ENCODE measurements at regions not wholly inside any gene's neighbourhood (a gene's known extent, or its start where the extent isn't known, plus 50 kb on each side); places are given as distances from the start of the nearest gene placed in this dataset.

DNA sequence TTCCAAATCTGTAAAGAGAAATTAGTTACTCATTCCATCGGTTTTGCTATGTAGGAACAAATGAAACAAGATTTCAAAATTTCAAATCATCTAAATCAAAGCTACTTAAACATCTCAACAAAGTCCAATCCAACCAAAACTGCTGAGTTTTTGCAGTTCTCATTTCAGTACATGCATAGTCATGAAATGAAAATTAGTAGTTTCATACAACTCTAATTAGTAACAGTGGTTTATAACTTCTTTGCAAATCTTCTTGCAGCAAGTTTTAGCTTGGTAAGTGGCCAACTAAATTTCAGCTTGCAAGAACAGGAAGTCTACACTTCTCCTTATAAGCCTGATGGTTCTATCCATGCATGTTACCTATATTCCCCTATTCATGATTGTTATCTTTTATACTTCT is 75.6 kb downstream of the SPRY2 start:
- no peak for DNase-seq
- H3K4me3 ChIP-seq = no peak overlapping the region

GRCh38 chr13:80263745-80264513 is 77.0 kb downstream of the SPRY2 start:
- Histone ChIP-seq H3K27ac (no peak overlapping the region), H3K4me1 (no peaks in the 10 kb centered on the region), H3K27me3 (no peaks in the 10 kb centered on the region), H3K36me3 (replicated peaks in 1 of 2; ENCODE audit: insufficient read depth in 1 of 2, low read depth in 2 of 2) (no peaks in the 10 kb centered on the region), H3K9me3 (peaks cover 0 to 6% (median 0%) of the 10 kb centered on the region in 3 donors), H3K4me3 (no peak overlapping the region)
- ATAC-seq (no peak), DNase-seq (no peak)
- 71 to 85% methylated on average over 5 of the region's 5 CpGs for WGBS, 2 donors
- intact Hi-C loops (cut with DNase I) = no loop called here
- TF ChIP-seq POLR2A (IDR thresholded peaks at IDR 0.05) = no peak
- TF ChIP-seq, protein P1, sequence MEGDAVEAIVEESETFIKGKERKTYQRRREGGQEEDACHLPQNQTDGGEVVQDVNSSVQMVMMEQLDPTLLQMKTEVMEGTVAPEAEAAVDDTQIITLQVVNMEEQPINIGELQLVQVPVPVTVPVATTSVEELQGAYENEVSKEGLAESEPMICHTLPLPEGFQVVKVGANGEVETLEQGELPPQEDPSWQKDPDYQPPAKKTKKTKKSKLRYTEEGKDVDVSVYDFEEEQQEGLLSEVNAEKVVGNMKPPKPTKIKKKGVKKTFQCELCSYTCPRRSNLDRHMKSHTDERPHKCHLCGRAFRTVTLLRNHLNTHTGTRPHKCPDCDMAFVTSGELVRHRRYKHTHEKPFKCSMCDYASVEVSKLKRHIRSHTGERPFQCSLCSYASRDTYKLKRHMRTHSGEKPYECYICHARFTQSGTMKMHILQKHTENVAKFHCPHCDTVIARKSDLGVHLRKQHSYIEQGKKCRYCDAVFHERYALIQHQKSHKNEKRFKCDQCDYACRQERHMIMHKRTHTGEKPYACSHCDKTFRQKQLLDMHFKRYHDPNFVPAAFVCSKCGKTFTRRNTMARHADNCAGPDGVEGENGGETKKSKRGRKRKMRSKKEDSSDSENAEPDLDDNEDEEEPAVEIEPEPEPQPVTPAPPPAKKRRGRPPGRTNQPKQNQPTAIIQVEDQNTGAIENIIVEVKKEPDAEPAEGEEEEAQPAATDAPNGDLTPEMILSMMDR (IDR thresholded peaks at IDR 0.05) = no peak

More for the DNA sequence above, 75.6 kb downstream of the SPRY2 start:
- TF ChIP-seq POLR2A (IDR thresholded peaks at IDR 0.05) = no peak
- TF ChIP-seq, protein P1 (IDR thresholded peaks at IDR 0.05) = no peak
- H3K27me3 ChIP-seq = no peaks in the 10 kb centered on the region
- no peak for ATAC-seq
- peaks cover 0 to 6% (median 0%) of the 10 kb centered on the region in 3 donors for H3K9me3 ChIP-seq
- 56 to 71% methylated on average over 1 of the region's 1 CpG for WGBS, 2 donors
- no peaks in the 10 kb centered on the region for H3K36me3 ChIP-seq (replicated peaks in 1 of 2; ENCODE audit: insufficient read depth in 1 of 2, low read depth in 2 of 2)
- H3K27ac ChIP-seq = no peak overlapping the region
- intact Hi-C loops (cut with DNase I) = no loop called here
- no peaks in the 10 kb centered on the region for H3K4me1 ChIP-seq

DNA sequence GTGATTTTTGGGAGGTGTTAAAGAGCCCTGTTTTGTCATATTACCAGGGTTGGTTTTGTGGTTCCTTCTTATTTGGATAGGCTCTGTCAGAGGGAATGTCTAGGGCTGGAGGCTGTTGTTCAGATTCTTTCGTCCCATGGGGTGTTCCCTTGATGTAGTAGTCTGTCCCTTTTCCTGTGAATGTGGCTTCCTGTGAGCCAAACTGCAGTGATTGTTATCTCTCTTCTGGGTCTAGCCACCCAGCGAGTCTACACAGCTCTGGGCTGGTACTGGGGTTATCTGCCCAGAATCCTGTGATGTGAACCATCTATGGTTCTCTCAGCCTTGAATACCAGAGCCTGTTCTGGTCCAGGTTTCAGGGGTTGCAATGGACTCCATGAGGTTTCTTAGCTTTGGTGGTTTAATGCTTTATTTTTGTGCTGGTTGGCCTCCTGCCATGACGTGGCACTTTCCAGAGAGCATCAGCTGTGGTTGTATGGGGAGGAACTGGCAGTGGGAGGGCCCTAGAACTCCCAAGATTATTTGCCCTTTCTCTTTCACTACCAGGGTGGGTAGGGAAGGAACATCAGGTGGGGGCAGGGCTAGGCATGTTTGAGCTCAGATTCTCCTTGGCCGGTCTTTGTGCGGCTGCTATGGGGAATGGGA is 78.8 kb downstream of the SPRY2 start:
- Histone ChIP-seq H3K9me3 (peaks cover 0 to 6% (median 0%) of the 10 kb centered on the region in 3 donors), H3K27me3 (no peaks in the 10 kb centered on the region), H3K4me3 (no peak overlapping the region), H3K4me1 (no peaks in the 10 kb centered on the region), H3K27ac (no peak overlapping the region), H3K36me3 (replicated peaks in 1 of 2; ENCODE audit: insufficient read depth in 1 of 2, low read depth in 2 of 2) (no peaks in the 10 kb centered on the region)
- no peak for ATAC-seq
- TF ChIP-seq, protein P1 (IDR thresholded peaks at IDR 0.05) = no peak
- TF ChIP-seq POLR2A (IDR thresholded peaks at IDR 0.05) = no peak
- 72 to 76% methylated on average over 3 to 5 of the region's 5 CpGs for WGBS, 2 donors
- DNase-seq = no peak
- intact Hi-C loops (cut with DNase I) = no loop called here

DNA sequence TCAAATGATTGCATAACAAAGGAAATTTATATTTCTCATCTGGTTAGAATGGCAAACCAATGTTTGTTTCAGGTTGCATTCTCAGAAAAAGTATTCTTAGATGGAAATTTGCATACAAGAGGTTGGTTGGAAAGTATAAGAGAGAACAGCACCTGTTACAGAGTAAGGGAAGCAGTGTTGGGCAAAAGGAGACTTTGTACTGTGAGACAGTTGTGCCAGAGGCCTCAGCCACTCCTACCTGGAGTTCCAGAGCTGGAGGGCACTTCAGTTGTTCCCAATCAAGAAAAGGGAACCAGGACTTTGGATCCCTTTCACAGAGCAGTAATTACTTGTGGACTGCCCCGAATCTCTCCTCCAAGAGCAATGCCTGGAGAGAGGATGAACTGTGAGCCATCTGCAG is 81.8 kb downstream of the SPRY2 start:
- no peaks in the 10 kb centered on the region for H3K27me3 ChIP-seq
- TF ChIP-seq POLR2A (IDR thresholded peaks at IDR 0.05) = no peak
- TF ChIP-seq, protein P1 (IDR thresholded peaks at IDR 0.05) = no peak
- no peak overlapping the region for H3K27ac ChIP-seq
- no peaks in the 10 kb centered on the region for H3K36me3 ChIP-seq (replicated peaks in 1 of 2; ENCODE audit: insufficient read depth in 1 of 2, low read depth in 2 of 2)
- peaks cover 0 to 5% (median 0%) of the 10 kb centered on the region in 3 donors for H3K9me3 ChIP-seq
- H3K4me1 ChIP-seq = no peaks in the 10 kb centered on the region
- ATAC-seq (no peak), DNase-seq (no peak)
- intact Hi-C loops (cut with DNase I) = no loop called here
- H3K4me3 ChIP-seq = no peak overlapping the region
- 84 to 88% methylated on average over 1 of the region's 1 CpG for WGBS, 2 donors
